ENCODE measurements at regions not wholly inside any gene's neighbourhood (a gene's known extent, or its start where the extent isn't known, plus 50 kb on each side); places are given as distances from the start of the nearest gene placed in this dataset.

DNA sequence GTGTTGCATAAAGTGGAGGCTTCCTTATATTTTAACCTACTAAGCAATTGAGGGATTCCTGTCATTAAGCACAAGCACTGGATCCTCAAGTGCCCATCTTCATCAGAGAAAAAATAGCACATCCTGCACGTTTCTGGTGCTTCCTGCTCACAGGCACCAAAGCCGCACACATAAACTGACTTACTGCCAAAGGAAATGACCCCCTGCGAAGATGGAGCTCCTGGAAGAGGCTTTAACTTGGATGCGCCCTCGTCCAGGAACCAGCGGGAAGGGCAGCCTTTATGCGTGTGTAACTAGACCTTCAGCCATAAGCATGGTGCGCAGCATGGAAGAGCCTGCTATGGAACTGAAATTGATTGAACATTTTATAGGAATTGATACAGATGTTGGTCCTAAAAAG is 188.7 kb downstream of the FTCDNL1 start:
- H3K27me3 ChIP-seq (ENCODE audit: insufficient read depth in 3 of 3, low read length in 2 of 3) = no peaks in the 10 kb centered on the region
- TF ChIP-seq, protein P1, sequence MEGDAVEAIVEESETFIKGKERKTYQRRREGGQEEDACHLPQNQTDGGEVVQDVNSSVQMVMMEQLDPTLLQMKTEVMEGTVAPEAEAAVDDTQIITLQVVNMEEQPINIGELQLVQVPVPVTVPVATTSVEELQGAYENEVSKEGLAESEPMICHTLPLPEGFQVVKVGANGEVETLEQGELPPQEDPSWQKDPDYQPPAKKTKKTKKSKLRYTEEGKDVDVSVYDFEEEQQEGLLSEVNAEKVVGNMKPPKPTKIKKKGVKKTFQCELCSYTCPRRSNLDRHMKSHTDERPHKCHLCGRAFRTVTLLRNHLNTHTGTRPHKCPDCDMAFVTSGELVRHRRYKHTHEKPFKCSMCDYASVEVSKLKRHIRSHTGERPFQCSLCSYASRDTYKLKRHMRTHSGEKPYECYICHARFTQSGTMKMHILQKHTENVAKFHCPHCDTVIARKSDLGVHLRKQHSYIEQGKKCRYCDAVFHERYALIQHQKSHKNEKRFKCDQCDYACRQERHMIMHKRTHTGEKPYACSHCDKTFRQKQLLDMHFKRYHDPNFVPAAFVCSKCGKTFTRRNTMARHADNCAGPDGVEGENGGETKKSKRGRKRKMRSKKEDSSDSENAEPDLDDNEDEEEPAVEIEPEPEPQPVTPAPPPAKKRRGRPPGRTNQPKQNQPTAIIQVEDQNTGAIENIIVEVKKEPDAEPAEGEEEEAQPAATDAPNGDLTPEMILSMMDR (IDR thresholded peaks at IDR 0.05) = no peak
- WGBS, 3 donors = 57 to 62% (median 61%) methylated on average over 8 of the region's 8 CpGs
- DNase-seq (no peak), ATAC-seq (no peak)
- no peak overlapping the region for H3K4me3 ChIP-seq
- H3K9me3 ChIP-seq = no peaks in the 10 kb centered on the region
- intact Hi-C loops (cut with DNase I) = no loop called here
- H3K4me1 ChIP-seq = no peaks in the 10 kb centered on the region
- no peak overlapping the region for H3K27ac ChIP-seq
- no peaks in the 10 kb centered on the region for H3K36me3 ChIP-seq (ENCODE audit: insufficient read depth in 1 of 2, low read depth in 1 of 2)

DNA sequence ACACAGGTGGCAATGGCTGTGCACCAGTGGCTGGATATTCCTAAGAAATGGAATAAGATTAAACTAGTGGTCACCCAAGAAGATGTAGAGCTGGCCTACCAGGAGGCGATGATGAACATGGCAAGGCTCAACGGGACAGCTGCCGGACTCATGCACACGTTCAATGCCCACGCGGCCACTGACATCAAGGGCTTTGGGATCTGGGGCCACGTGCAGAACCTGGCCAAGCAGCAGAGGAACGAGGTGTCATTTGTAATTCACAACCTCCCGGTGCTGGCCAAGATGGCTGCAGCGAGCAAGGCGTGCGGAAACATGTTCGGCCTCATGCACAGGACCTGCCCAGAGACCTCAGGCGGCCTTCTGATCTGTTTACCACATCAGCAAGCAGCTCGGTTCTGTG is 190.8 kb downstream of the FTCDNL1 start:
- no peaks in the 10 kb centered on the region for H3K4me1 ChIP-seq
- DNase-seq = peak in 1 of 2 donors; percentile 43

DNA sequence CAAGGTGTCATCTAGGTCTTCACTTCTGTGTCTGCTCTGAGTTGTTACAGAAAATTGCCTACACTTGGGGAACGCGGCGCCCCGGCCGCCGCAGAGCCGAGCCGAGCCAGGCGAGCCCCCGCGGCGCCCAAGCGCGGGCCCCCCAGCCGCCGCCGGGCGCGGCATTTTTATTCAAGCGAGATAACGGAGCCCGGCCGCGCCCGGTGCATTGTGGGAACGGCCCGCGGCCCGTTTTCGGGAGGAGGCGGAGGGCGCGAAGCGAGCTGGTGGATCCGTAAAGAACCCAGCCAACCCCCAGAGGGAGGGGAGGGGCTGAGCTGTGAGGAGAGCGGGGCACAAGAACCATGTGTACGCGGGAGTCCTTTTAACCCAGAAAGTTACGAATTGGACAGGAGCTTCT is 191.8 kb downstream of the FTCDNL1 start:
- intact Hi-C loops (cut with DNase I) = no loop called here
- ATAC-seq = peak in 3 of 4 donors; percentile 42 to 65 (median 51)
- WGBS, 3 donors = 0 to 1% (median 1%) methylated on average over 39 of the region's 39 CpGs

More for the DNA sequence above, 190.8 kb downstream of the FTCDNL1 start:
- TF ChIP-seq, protein P1 (IDR thresholded peaks at IDR 0.05) = no peak
- Histone ChIP-seq H3K36me3 (ENCODE audit: insufficient read depth in 1 of 2, low read depth in 1 of 2) (no peaks in the 10 kb centered on the region), H3K27ac (no peak overlapping the region), H3K9me3 (no peaks in the 10 kb centered on the region), H3K27me3 (ENCODE audit: insufficient read depth in 3 of 3, low read length in 2 of 3) (no peaks in the 10 kb centered on the region), H3K4me3 (no peak overlapping the region)
- 96 to 99% (median 96%) methylated on average over 15 of the region's 15 CpGs for WGBS, 3 donors
- intact Hi-C loops (cut with DNase I) = no loop called here
- no peak for ATAC-seq

GRCh38 chr2:199646439-199646838 is 188.7 kb upstream of the SATB2 start:
- ATAC-seq (no peak), DNase-seq (no peak)
- TF ChIP-seq, protein P1 (IDR thresholded peaks at IDR 0.05) = no peak
- no peaks in the 10 kb centered on the region for H3K4me1 ChIP-seq
- WGBS, 3 donors = 44 to 51% (median 51%) methylated on average over 2 of the region's 2 CpGs
- no peak overlapping the region for H3K27ac ChIP-seq
- no peaks in the 10 kb centered on the region for H3K36me3 ChIP-seq (ENCODE audit: insufficient read depth in 1 of 2, low read depth in 1 of 2)
- intact Hi-C loops (cut with DNase I) = no loop called here
- H3K9me3 ChIP-seq = no peaks in the 10 kb centered on the region
- H3K27me3 ChIP-seq (ENCODE audit: insufficient read depth in 3 of 3, low read length in 2 of 3) = no peaks in the 10 kb centered on the region
- H3K4me3 ChIP-seq = no peak overlapping the region

More for the DNA sequence above, 191.8 kb downstream of the FTCDNL1 start:
- DNase-seq = peak; percentile 22 to 66
- no peaks in the 10 kb centered on the region for H3K27me3 ChIP-seq (ENCODE audit: insufficient read depth in 3 of 3, low read length in 2 of 3)
- H3K4me3 ChIP-seq = peak overlapping the region; percentile 53
- no peaks in the 10 kb centered on the region for H3K9me3 ChIP-seq
- H3K27ac ChIP-seq = no peak overlapping the region
- no peaks in the 10 kb centered on the region for H3K4me1 ChIP-seq
- no peaks in the 10 kb centered on the region for H3K36me3 ChIP-seq (ENCODE audit: insufficient read depth in 1 of 2, low read depth in 1 of 2)
- TF ChIP-seq, protein P1 (IDR thresholded peaks at IDR 0.05) = no peak

GRCh38 chr2:199631129-199631528 is 173.4 kb upstream of the SATB2 start:
- H3K4me1 ChIP-seq = no peaks in the 10 kb centered on the region
- H3K27ac ChIP-seq = no peak overlapping the region
- no peaks in the 10 kb centered on the region for H3K36me3 ChIP-seq (ENCODE audit: insufficient read depth in 1 of 2, low read depth in 1 of 2)
- no peak for DNase-seq
- intact Hi-C loops (cut with DNase I) = no loop called here
- no peaks in the 10 kb centered on the region for H3K9me3 ChIP-seq
- H3K4me3 ChIP-seq = no peak overlapping the region
- 64 to 70% (median 69%) methylated on average over 4 of the region's 4 CpGs for WGBS, 3 donors
- TF ChIP-seq, protein P1 (IDR thresholded peaks at IDR 0.05) = no peak
- H3K27me3 ChIP-seq (ENCODE audit: insufficient read depth in 3 of 3, low read length in 2 of 3) = no peaks in the 10 kb centered on the region
- ATAC-seq = no peak

Data from psoas muscle (tissue), 7 donors.